Right cardiac atrium (tissue), 5 donors: ENCODE measurements at regions not wholly inside any gene's neighbourhood (a gene's known extent, or its start where the extent isn't known, plus 50 kb on each side); places are given as distances from the start of the nearest gene placed in this dataset.

Experiments used
- ATAC-seq, 2 donors: fragments of 200-7000 bp; cut with Tn5 transposase; one replicate each; pipeline versions ENCODE4 v1.8.0 to v1.9.1; 2020; ENCODE audit warnings: moderate library complexity in 2 of 2, mild to moderate bottlenecking in 1 of 2
- DNase-seq, 3 donors: peaks; one replicate each; pipeline ENCODE4 v3.0.0-alpha.2; 2020
- H3K27ac ChIP-seq: one replicate; pipeline ENCODE4 v1.5.1; 2013; ENCODE audit warnings: mild to moderate bottlenecking, low read length, control low read depth, moderate library complexity
- H3K27me3 ChIP-seq: one replicate; pipeline ENCODE4 v1.6.1; 2013; ENCODE audit not compliant: control insufficient read depth, insufficient read depth
- H3K4me1 ChIP-seq: one replicate; pipeline ENCODE4 v1.6.1; 2013; ENCODE audit warnings: low read length; ENCODE audit not compliant: control insufficient read depth, insufficient read depth
- H3K4me3 ChIP-seq: one replicate; pipeline ENCODE4 v1.5.1; 2013; ENCODE audit warnings: low read length, control low read depth
- H3K9me3 ChIP-seq: one replicate; pipeline ENCODE4 v1.6.1; 2013; ENCODE audit warnings: low read length; ENCODE audit not compliant: control insufficient read depth
- WGBS: extraction: QIAGEN DNeasy Blood & Tissue Kit; methylation state at CpG from one replicate; pipeline ENCODE4 v1.1.7; 2013; 5-methylcytosine and 5-hydroxymethylcytosine counted together
- intact Hi-C, 4 donors: fragments of 100-400 bp; cut with DNase I; formaldehyde crosslinking; loops; one replicate each; pipeline versions ENCODE4 v1.11.0 to v1.14.0; 2022 to 2023
- donor health status: healthy with polysubstance abuse.
- donor health status: DM: no; HTN: yes; CAD: no.
- donor health status: DM: no; HTN: no; CAD: no.
- donor health status: DM: no; HTN: yes; CAD: no; lungs with severe emphysema.
- donor health status: DM: yes; HTN: yes; CAD: no.

DNA sequence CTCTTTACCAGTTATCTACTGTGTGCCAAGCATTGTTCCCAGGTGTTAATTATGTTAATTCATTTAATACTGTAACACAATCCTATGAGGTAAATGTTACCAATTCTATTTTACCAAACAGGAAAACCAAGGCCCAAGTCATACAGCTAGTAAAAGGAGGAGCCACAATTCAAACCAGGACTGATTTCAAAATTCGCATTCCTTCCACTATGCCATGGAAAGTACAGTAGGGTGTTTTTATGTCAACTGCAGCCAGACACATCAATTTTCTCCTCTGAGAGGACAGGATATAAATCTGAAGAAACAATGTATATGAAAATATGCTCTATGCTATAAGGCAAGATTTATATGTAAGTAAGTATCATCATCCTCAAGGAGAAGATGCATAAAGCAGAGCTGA lies 104.3 kb downstream of the RPL27A start:
- H3K27me3 ChIP-seq: no peaks in the 10 kb centered on the region
- intact Hi-C loops: no loop called here
- ATAC-seq (no peak), DNase-seq (no peak)
- no peak overlapping the region for H3K4me3 ChIP-seq
- no peak overlapping the region for H3K27ac ChIP-seq
- no peaks in the 10 kb centered on the region for H3K9me3 ChIP-seq
- H3K4me1 ChIP-seq: peaks cover 12% of the 10 kb centered on the region
- WGBS: 82% methylated on average over 1 of the region's 1 CpG

DNA sequence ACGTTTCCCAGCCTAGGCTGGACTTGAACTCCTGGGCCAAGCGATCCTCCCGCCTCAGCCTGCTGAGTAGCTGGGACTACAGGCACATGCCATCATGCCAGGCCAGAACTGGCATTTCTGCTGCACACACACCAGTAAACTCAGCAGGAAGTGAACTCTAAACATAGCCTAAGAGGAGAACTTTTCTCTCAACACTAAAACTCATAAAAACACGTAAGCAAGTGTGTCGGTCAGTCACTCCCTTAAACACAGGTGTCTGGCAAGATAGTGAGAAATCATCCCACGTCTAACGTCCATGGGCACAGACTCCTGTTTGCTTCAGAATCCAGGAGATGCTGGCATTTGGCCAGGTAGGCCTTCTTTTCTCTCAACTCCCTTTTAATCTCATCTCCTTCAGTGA lies 104.8 kb downstream of the RPL27A start:
- Histone ChIP-seq H3K9me3 (no peaks in the 10 kb centered on the region), H3K4me3 (no peak overlapping the region), H3K27me3 (no peaks in the 10 kb centered on the region), H3K27ac (no peak overlapping the region), H3K4me1 (peaks cover 12% of the 10 kb centered on the region)
- DNase-seq: no peak
- no peak for ATAC-seq
- intact Hi-C loops: no loop called here
- 44% methylated on average over 7 of the region's 7 CpGs for whole genome bisulfite sequencing

DNA sequence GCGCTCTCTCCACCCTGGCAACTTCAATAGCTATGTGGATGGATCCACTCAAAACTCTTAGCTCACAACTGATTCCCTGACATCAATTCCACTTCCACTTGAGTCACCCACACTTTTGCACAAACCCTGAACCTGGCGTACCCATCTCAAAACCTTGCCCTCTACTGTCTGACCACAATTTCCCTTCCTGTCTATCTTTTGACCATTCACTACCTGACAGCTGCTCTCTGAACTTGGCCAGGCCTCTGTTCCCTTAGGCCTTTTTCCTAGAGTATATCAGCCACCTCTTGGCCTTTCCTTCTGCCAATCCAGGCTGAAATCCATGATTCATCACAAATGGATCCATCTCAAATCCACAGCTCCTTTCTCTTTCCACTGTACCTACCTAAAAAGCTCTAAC lies 106.0 kb downstream of the RPL27A start:
- no peak overlapping the region for H3K27ac ChIP-seq

DNA sequence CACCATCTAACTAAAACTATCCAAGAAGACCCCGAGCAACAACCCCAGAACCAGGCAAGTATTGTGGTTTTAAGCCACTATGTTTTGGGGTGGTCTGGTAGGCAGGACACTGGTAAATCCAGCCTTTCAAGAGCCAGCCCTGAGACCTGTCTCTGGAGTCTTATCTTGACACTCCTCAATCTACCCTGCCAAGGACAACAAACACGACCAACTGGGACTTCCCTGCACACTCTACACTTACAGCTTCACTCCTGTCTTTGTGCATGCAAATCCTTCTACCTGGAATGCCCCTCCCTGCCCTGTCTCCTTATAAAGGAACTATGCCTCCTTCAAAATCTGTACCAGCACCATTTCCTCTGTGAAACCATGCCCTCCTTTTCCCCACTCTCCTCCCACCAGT lies 107.3 kb downstream of the RPL27A start:
- no peaks in the 10 kb centered on the region for H3K9me3 ChIP-seq
- no peak overlapping the region for H3K27ac ChIP-seq
- peaks cover 12% of the 10 kb centered on the region for H3K4me1 ChIP-seq
- no peak for DNase-seq
- peak; percentile 29 to 31 for ATAC-seq
- no peak overlapping the region for H3K4me3 ChIP-seq
- intact Hi-C loops: no loop called here
- H3K27me3 ChIP-seq: no peaks in the 10 kb centered on the region
- 50% methylated on average over 2 of the region's 2 CpGs for WGBS

More for the DNA sequence above, 106.0 kb downstream of the RPL27A start:
- ATAC-seq (no peak), DNase-seq (no peak)
- Histone ChIP-seq H3K4me3 (no peak overlapping the region), H3K9me3 (no peaks in the 10 kb centered on the region), H3K4me1 (peaks cover 12% of the 10 kb centered on the region), H3K27me3 (no peaks in the 10 kb centered on the region)
- WGBS: 93% methylated on average over 2 of the region's 2 CpGs
- intact Hi-C loops: no loop called here

DNA sequence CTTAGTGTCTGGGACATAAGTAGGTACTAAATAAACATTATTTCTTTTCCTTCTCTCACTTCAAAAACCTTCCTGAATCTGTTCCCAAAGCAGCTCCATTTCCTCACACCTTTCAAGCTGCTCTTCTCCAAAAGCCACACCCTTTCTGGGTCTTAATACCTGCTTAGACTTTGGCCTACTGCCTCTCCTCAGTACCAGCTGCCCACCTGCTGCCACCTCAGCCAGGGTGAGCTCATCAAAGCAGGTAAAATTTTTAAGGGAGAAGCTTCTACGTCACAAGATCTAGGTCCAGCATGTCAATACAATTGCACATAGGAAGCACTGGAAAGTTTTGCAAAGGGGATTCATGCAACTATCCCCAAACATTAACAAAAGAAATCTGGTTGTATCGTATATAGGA lies 108.4 kb downstream of the RPL27A start:
- intact Hi-C loops: no loop called here
- 91% methylated on average over 2 of the region's 2 CpGs for WGBS
- peaks cover 7% of the 10 kb centered on the region for H3K4me1 ChIP-seq

DNA sequence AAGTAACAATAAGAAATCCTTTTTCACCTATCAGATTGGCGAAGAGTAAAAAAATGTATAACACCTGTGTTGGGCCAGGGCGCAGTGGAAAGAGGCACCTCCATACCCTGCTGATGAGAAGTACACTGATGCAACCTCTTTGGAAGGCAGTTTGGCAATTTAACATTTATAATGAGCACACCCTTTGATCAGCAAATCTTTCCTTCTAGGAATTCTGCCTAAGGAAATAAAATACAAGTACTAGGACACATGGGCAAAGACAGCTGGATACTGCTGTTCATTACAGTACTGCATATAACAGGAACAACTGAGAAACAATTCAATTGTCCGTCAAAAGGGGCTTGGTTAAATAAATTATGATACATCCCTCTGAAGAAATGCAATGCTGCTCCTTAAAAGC lies 110.1 kb downstream of the RPL27A start:
- H3K9me3 ChIP-seq: no peaks in the 10 kb centered on the region
- H3K27me3 ChIP-seq: no peaks in the 10 kb centered on the region
- DNase-seq (no peak), ATAC-seq (no peak)
- H3K4me1 ChIP-seq: peaks cover 7% of the 10 kb centered on the region
- H3K27ac ChIP-seq: no peak overlapping the region
- no peak overlapping the region for H3K4me3 ChIP-seq
- WGBS: 75% methylated on average over 3 of the region's 3 CpGs
- intact Hi-C loops: no loop called here

More for the DNA sequence above, 108.4 kb downstream of the RPL27A start:
- Histone ChIP-seq H3K9me3 (no peaks in the 10 kb centered on the region), H3K27me3 (no peaks in the 10 kb centered on the region), H3K27ac (no peak overlapping the region), H3K4me3 (no peak overlapping the region)
- DNase-seq: no peak
- ATAC-seq: no peak

DNA sequence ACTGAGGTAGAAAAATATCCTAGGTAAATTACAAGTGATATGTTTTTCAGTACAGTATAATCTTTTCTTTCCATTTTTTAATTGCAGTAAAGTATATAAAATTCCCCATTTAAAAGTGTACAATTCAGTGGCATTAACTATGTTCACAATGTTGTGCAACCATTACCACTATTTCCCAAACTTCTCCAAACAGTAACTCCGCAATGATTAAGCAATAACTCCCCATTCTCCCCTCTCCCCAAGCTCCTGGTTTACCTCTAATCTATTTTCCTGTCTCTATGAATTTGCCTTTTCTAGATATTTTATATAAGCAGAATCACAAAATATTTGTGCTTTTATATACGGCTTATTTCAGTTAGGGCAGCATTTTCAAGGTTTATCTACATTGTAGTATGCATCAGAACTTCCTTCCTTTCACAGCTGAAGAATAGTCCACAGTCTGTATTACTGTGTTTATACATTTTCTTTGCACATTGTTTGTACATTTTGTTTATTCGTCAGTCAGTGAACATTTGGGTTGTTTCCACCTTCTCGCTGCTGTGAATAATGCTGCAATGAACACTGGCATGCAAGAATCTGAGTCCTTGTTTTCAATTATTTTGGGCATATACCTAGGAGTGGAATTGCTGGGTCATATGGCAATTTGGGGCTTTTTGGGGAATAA lies 110.7 kb downstream of the RPL27A start:
- Histone ChIP-seq H3K27me3 (no peaks in the 10 kb centered on the region), H3K4me1 (peaks cover 7% of the 10 kb centered on the region), H3K9me3 (no peaks in the 10 kb centered on the region), H3K4me3 (no peak overlapping the region), H3K27ac (no peak overlapping the region)
- ATAC-seq (no peak), DNase-seq (no peak)
- intact Hi-C loops: no loop called here
- 67% methylated on average over 4 of the region's 4 CpGs for WGBS

DNA sequence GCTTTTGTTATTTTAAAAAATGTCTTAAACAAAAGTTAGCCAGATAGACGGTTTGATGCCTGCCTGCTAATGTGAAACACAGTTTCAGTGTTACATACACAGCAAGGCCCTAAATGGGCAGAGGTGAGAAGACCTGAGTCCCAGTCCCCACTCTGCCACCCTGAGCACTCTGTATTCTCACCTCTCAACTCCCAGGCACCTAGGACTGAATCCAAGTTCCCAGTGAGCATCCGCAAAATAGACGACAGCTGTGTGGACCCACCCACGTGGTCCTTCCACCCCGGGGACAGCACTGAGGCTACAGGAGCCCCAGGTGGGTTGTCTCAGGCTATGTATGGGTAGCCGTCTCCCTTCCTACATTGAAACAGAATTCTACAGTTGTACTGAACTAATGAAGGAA lies 111.5 kb downstream of the RPL27A start:
- 79% methylated on average over 6 of the region's 6 CpGs for WGBS
- DNase-seq: no peak
- Histone ChIP-seq H3K9me3 (no peaks in the 10 kb centered on the region), H3K4me1 (peaks cover 8% of the 10 kb centered on the region), H3K27ac (peak overlapping the region; percentile 93), H3K4me3 (no peak overlapping the region), H3K27me3 (no peaks in the 10 kb centered on the region)
- intact Hi-C loops: no loop called here
- peak in 1 of 2 donors; percentile 18 for ATAC-seq

DNA sequence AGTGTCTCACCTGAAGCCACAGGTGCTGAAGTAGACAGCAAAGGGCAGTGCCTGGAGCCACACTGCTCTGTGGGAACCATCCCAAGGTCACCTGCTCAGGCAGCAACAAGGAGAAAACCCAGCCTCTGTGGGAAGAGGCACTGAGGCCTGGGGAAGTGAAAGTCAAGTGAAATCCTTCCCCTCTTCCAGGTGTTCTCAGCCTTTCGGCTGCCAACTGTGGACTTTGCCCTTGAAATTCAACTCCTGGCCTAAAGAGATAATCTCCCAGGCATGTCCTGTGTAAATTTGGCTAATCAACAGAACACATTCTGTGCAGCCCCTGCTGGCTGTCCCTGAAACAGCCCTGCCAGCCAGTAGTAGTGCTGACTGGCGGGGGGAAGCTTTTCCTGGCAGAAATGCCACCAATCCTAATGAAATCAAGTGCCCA lies 112.1 kb downstream of the RPL27A start:
- DNase-seq: peak in 1 of 3 donors; percentile 31
- H3K27me3 ChIP-seq: no peaks in the 10 kb centered on the region
- no peaks in the 10 kb centered on the region for H3K9me3 ChIP-seq
- peak; percentile 77 to 85 for ATAC-seq
- H3K27ac ChIP-seq: peak overlapping the region; percentile 93
- intact Hi-C loops: no loop called here
- WGBS: 62% methylated on average over 2 of the region's 2 CpGs
- H3K4me3 ChIP-seq: no peak overlapping the region
- H3K4me1 ChIP-seq: peaks cover 8% of the 10 kb centered on the region

DNA sequence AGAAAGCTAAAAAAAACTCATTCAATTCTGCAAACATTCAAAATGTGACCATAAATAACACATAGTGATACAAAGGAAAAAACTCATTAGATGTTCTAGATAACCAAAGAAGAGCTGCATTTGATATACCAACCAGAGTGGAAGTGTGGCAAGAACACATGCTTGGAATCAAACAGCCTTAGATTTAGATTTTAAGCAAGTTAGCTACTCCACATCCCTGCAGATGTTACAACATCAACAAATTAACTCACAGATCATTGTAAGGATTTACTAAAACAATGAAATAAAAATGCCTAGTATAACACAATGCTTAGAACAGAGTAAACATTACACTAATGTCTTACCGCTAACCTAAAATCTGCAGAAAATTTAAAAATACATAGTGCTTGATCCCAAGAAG lies 114.0 kb upstream of the AKIP1 start:
- DNase-seq (no peak), ATAC-seq (no peak)
- 0% methylated on average over 1 of the region's 1 CpG for whole genome bisulfite sequencing
- no peaks in the 10 kb centered on the region for H3K27me3 ChIP-seq
- H3K4me1 ChIP-seq: peaks cover 11% of the 10 kb centered on the region
- no peak overlapping the region for H3K27ac ChIP-seq
- no peaks in the 10 kb centered on the region for H3K9me3 ChIP-seq
- H3K4me3 ChIP-seq: no peak overlapping the region
- intact Hi-C loops: no loop called here

DNA sequence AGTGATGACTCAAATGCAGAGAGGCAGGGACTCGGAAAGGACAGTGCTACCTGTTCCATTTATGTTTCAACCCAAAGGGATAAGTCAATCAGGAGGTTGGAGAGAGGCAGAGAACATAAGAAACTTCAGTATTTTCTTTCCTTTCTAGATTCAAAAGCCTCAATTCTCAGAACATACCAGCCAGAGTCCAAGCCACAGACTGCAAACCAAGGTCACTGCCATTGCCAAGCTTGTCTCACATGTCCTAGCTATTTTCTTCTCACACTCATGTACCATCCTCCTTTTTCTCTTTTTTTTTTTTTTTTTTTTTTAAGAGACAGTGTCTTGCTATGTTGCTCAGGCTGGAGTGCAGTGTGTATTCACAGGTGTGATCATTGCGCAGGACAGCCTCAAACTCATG lies 111.7 kb upstream of the AKIP1 start:
- WGBS: 95% methylated on average over 2 of the region's 2 CpGs
- intact Hi-C loops: no loop called here
- Histone ChIP-seq H3K4me1 (peaks cover 18% of the 10 kb centered on the region), H3K27me3 (no peaks in the 10 kb centered on the region), H3K27ac (peak overlapping the region; percentile 69), H3K4me3 (no peak overlapping the region), H3K9me3 (no peaks in the 10 kb centered on the region)
- DNase-seq (no peak), ATAC-seq (no peak)
